ENCODE measurements at regions not wholly inside any gene's neighbourhood (a gene's known extent, or its start where the extent isn't known, plus 50 kb on each side); places are given as distances from the start of the nearest gene placed in this dataset.

GRCh38 chr11:98101329-98101728, 919.4 kb upstream of the CNTN5 start:
- H3K4me2 ChIP-seq, result no peak overlapping the region
- no peak for TF ChIP-seq EZH2 (IDR thresholded peaks at IDR 0.05)
- TF ChIP-seq EZH2phosphoT487 (IDR thresholded peaks at IDR 0.05), result no peak
- TF ChIP-seq, protein P1, sequence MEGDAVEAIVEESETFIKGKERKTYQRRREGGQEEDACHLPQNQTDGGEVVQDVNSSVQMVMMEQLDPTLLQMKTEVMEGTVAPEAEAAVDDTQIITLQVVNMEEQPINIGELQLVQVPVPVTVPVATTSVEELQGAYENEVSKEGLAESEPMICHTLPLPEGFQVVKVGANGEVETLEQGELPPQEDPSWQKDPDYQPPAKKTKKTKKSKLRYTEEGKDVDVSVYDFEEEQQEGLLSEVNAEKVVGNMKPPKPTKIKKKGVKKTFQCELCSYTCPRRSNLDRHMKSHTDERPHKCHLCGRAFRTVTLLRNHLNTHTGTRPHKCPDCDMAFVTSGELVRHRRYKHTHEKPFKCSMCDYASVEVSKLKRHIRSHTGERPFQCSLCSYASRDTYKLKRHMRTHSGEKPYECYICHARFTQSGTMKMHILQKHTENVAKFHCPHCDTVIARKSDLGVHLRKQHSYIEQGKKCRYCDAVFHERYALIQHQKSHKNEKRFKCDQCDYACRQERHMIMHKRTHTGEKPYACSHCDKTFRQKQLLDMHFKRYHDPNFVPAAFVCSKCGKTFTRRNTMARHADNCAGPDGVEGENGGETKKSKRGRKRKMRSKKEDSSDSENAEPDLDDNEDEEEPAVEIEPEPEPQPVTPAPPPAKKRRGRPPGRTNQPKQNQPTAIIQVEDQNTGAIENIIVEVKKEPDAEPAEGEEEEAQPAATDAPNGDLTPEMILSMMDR (IDR thresholded peaks at IDR 0.05), result no peak
- Mint-ChIP-seq H3K4me3 (no peak overlapping the region), H3K36me3 (no peaks in the 10 kb centered on the region), H3K9me3 (no peaks in the 10 kb centered on the region), H3K27me3 (ENCODE audit: insufficient read depth, low read depth) (no peaks in the 10 kb centered on the region), H3K27ac (no peak overlapping the region), H3K4me1 (no peaks in the 10 kb centered on the region)
- no peaks in the 10 kb centered on the region for H3F3A ChIP-seq (ENCODE audit: low read depth)
- H3K36me3 ChIP-seq, result no peaks in the 10 kb centered on the region
- no peaks in the 10 kb centered on the region for H3K79me2 ChIP-seq (ENCODE audit: low read depth)
- H2AFZ ChIP-seq (replicated peaks), result no peak overlapping the region
- H3K27me3 ChIP-seq, result no peaks in the 10 kb centered on the region
- H4K20me1 ChIP-seq (ENCODE audit: low read depth), result no peaks in the 10 kb centered on the region
- no peak overlapping the region for H3K27ac ChIP-seq
- no peaks in the 10 kb centered on the region for H3K9me3 ChIP-seq (ENCODE audit: low read depth)
- H3K4me3 ChIP-seq, result no peak overlapping the region
- no peak for DNase-seq (ENCODE audit: low spot score)
- H3K4me1 ChIP-seq, result no peaks in the 10 kb centered on the region
- H3K9ac ChIP-seq, result no peak overlapping the region

GRCh38 chr11:98104249-98104648, 916.5 kb upstream of the CNTN5 start:
- H3F3A ChIP-seq (ENCODE audit: low read depth), result no peaks in the 10 kb centered on the region
- H4K20me1 ChIP-seq (ENCODE audit: low read depth), result no peaks in the 10 kb centered on the region
- no peaks in the 10 kb centered on the region for H3K36me3 ChIP-seq
- H3K4me2 ChIP-seq, result no peak overlapping the region
- no peaks in the 10 kb centered on the region for H3K9me3 Mint-ChIP-seq
- no peak overlapping the region for H3K9ac ChIP-seq
- H3K27me3 Mint-ChIP-seq (ENCODE audit: insufficient read depth, low read depth), result no peaks in the 10 kb centered on the region
- no peaks in the 10 kb centered on the region for H3K4me1 ChIP-seq
- TF ChIP-seq EZH2phosphoT487 (IDR thresholded peaks at IDR 0.05), result no peak
- TF ChIP-seq, protein P1 (IDR thresholded peaks at IDR 0.05), result no peak
- no peak for TF ChIP-seq EZH2 (IDR thresholded peaks at IDR 0.05)
- no peak for DNase-seq (ENCODE audit: low spot score)
- H3K9me3 ChIP-seq (ENCODE audit: low read depth), result no peaks in the 10 kb centered on the region
- H3K27ac Mint-ChIP-seq, result no peak overlapping the region
- H3K79me2 ChIP-seq (ENCODE audit: low read depth), result no peaks in the 10 kb centered on the region
- no peaks in the 10 kb centered on the region for H3K4me1 Mint-ChIP-seq
- H3K4me3 Mint-ChIP-seq, result no peak overlapping the region
- H2AFZ ChIP-seq (replicated peaks), result no peak overlapping the region
- H3K27me3 ChIP-seq, result no peaks in the 10 kb centered on the region
- no peak overlapping the region for H3K4me3 ChIP-seq
- no peak overlapping the region for H3K27ac ChIP-seq
- H3K36me3 Mint-ChIP-seq, result no peaks in the 10 kb centered on the region

GRCh38 chr11:98107736-98108135, 913.0 kb upstream of the CNTN5 start:
- H3F3A ChIP-seq (ENCODE audit: low read depth), result no peaks in the 10 kb centered on the region
- H3K36me3 Mint-ChIP-seq, result no peaks in the 10 kb centered on the region
- no peaks in the 10 kb centered on the region for H3K27me3 ChIP-seq
- no peak overlapping the region for H3K4me3 Mint-ChIP-seq
- no peak overlapping the region for H3K27ac Mint-ChIP-seq
- H3K27me3 Mint-ChIP-seq (ENCODE audit: insufficient read depth, low read depth), result no peaks in the 10 kb centered on the region
- no peaks in the 10 kb centered on the region for H3K4me1 Mint-ChIP-seq
- TF ChIP-seq EZH2phosphoT487 (IDR thresholded peaks at IDR 0.05) (no peak), EZH2 (IDR thresholded peaks at IDR 0.05) (no peak)
- TF ChIP-seq, protein P1 (IDR thresholded peaks at IDR 0.05), result no peak
- no peak overlapping the region for H3K4me2 ChIP-seq
- no peak overlapping the region for H3K4me3 ChIP-seq
- H3K79me2 ChIP-seq (ENCODE audit: low read depth), result no peaks in the 10 kb centered on the region
- no peaks in the 10 kb centered on the region for H3K9me3 ChIP-seq (ENCODE audit: low read depth)
- H3K36me3 ChIP-seq, result no peaks in the 10 kb centered on the region
- DNase-seq (ENCODE audit: low spot score), result no peak
- H3K9me3 Mint-ChIP-seq, result no peaks in the 10 kb centered on the region
- H3K27ac ChIP-seq, result no peak overlapping the region
- H4K20me1 ChIP-seq (ENCODE audit: low read depth), result no peaks in the 10 kb centered on the region
- no peak overlapping the region for H2AFZ ChIP-seq (replicated peaks)
- H3K4me1 ChIP-seq, result no peaks in the 10 kb centered on the region
- H3K9ac ChIP-seq, result no peak overlapping the region
